ENCODE measurements at regions not wholly inside any gene's neighbourhood (a gene's known extent, or its start where the extent isn't known, plus 50 kb on each side); places are given as distances from the start of the nearest gene placed in this dataset.

GRCh38 chr6:105892577-105893262 is 193.4 kb upstream of the PRDM1 start:
- Histone ChIP-seq H3K4me1 (ENCODE audit: insufficient read depth, low read length) (peaks cover 15% of the 10 kb centered on the region), H3K9me3 (ENCODE audit: low read depth, low read length) (no peaks in the 10 kb centered on the region), H3K4me3 (ENCODE audit: low read length) (no peak overlapping the region), H3K27me3 (ENCODE audit: insufficient read depth, low read length) (no peaks in the 10 kb centered on the region)

GRCh38 chr6:105890521-105891244 is 195.5 kb upstream of the PRDM1 start:
- Histone ChIP-seq H3K4me3 (ENCODE audit: low read length) (no peak overlapping the region), H3K4me1 (ENCODE audit: insufficient read depth, low read length) (peaks cover 30% of the 10 kb centered on the region), H3K27me3 (ENCODE audit: insufficient read depth, low read length) (no peaks in the 10 kb centered on the region), H3K9me3 (ENCODE audit: low read depth, low read length) (no peaks in the 10 kb centered on the region)

- Histone ChIP-seq H3K9me3 (ENCODE audit: low read depth, low read length) (no peaks in the 10 kb centered on the region), H3K4me3 (ENCODE audit: low read length) (no peak overlapping the region), H3K4me1 (ENCODE audit: insufficient read depth, low read length) (peaks cover 33% of the 10 kb centered on the region), H3K27me3 (ENCODE audit: insufficient read depth, low read length) (no peaks in the 10 kb centered on the region)
These were observed 196.2 kb upstream of the PRDM1 start for GRCh38 chr6:105889902-105890301.

- Histone ChIP-seq H3K4me3 (ENCODE audit: low read length) (no peak overlapping the region), H3K27me3 (ENCODE audit: insufficient read depth, low read length) (no peaks in the 10 kb centered on the region), H3K4me1 (ENCODE audit: insufficient read depth, low read length) (peaks cover 31% of the 10 kb centered on the region), H3K9me3 (ENCODE audit: low read depth, low read length) (no peaks in the 10 kb centered on the region)
These were observed 199.2 kb upstream of the PRDM1 start for GRCh38 chr6:105886814-105887544.

GRCh38 chr6:105886066-105886813 is 199.9 kb upstream of the PRDM1 start:
- H3K27me3 ChIP-seq (ENCODE audit: insufficient read depth, low read length), result no peaks in the 10 kb centered on the region
- H3K4me3 ChIP-seq (ENCODE audit: low read length), result no peak overlapping the region
- H3K9me3 ChIP-seq (ENCODE audit: low read depth, low read length), result no peaks in the 10 kb centered on the region
- peaks cover 39% of the 10 kb centered on the region for H3K4me1 ChIP-seq (ENCODE audit: insufficient read depth, low read length)

- Histone ChIP-seq H3K4me1 (ENCODE audit: insufficient read depth, low read length) (peaks cover 51% of the 10 kb centered on the region), H3K4me3 (ENCODE audit: low read length) (no peak overlapping the region), H3K9me3 (ENCODE audit: low read depth, low read length) (no peaks in the 10 kb centered on the region), H3K27me3 (ENCODE audit: insufficient read depth, low read length) (no peaks in the 10 kb centered on the region)
These were observed 201.7 kb upstream of the PRDM1 start for GRCh38 chr6:105884426-105884825.

- H3K4me1 ChIP-seq (ENCODE audit: insufficient read depth, low read length), result peaks cover 55% of the 10 kb centered on the region
- H3K9me3 ChIP-seq (ENCODE audit: low read depth, low read length), result no peaks in the 10 kb centered on the region
- H3K4me3 ChIP-seq (ENCODE audit: low read length), result no peak overlapping the region
- no peaks in the 10 kb centered on the region for H3K27me3 ChIP-seq (ENCODE audit: insufficient read depth, low read length)
These were observed 202.1 kb upstream of the PRDM1 start for GRCh38 chr6:105884011-105884410.

- no peaks in the 10 kb centered on the region for H3K27me3 ChIP-seq (ENCODE audit: insufficient read depth, low read length)
- peaks cover 56% of the 10 kb centered on the region for H3K4me1 ChIP-seq (ENCODE audit: insufficient read depth, low read length)
- H3K9me3 ChIP-seq (ENCODE audit: low read depth, low read length), result no peaks in the 10 kb centered on the region
- no peak overlapping the region for H3K4me3 ChIP-seq (ENCODE audit: low read length)
These were observed 203.3 kb upstream of the PRDM1 start for GRCh38 chr6:105882828-105883227.

GRCh38 chr6:105882121-105882803 is 203.9 kb upstream of the PRDM1 start:
- Histone ChIP-seq H3K4me1 (ENCODE audit: insufficient read depth, low read length) (peaks cover 51% of the 10 kb centered on the region), H3K9me3 (ENCODE audit: low read depth, low read length) (no peaks in the 10 kb centered on the region)

GRCh38 chr6:105881608-105882007 is 204.5 kb upstream of the PRDM1 start:
- Histone ChIP-seq H3K9me3 (ENCODE audit: low read depth, low read length) (no peaks in the 10 kb centered on the region), H3K4me1 (ENCODE audit: insufficient read depth, low read length) (peaks cover 45% of the 10 kb centered on the region), H3K27me3 (ENCODE audit: insufficient read depth, low read length) (no peaks in the 10 kb centered on the region), H3K4me3 (ENCODE audit: low read length) (no peak overlapping the region)

More at GRCh38 chr6:105882121-105882803, 203.9 kb upstream of the PRDM1 start:
- Histone ChIP-seq H3K27me3 (ENCODE audit: insufficient read depth, low read length) (no peaks in the 10 kb centered on the region), H3K4me3 (ENCODE audit: low read length) (no peak overlapping the region)

- H3K4me3 ChIP-seq (ENCODE audit: low read length), result no peak overlapping the region
- no peaks in the 10 kb centered on the region for H3K9me3 ChIP-seq (ENCODE audit: low read depth, low read length)
- H3K4me1 ChIP-seq (ENCODE audit: insufficient read depth, low read length), result peaks cover 47% of the 10 kb centered on the region
- no peaks in the 10 kb centered on the region for H3K27me3 ChIP-seq (ENCODE audit: insufficient read depth, low read length)
These were observed 206.1 kb upstream of the PRDM1 start for GRCh38 chr6:105880030-105880492.

- Histone ChIP-seq H3K4me1 (ENCODE audit: insufficient read depth, low read length) (peaks cover 45% of the 10 kb centered on the region), H3K27me3 (ENCODE audit: insufficient read depth, low read length) (no peaks in the 10 kb centered on the region), H3K4me3 (ENCODE audit: low read length) (no peak overlapping the region), H3K9me3 (ENCODE audit: low read depth, low read length) (no peaks in the 10 kb centered on the region)
These were observed 207.0 kb upstream of the PRDM1 start for GRCh38 chr6:105879146-105879545.

GRCh38 chr6:105875974-105876640 is 210.0 kb upstream of the PRDM1 start:
- no peak overlapping the region for H3K4me3 ChIP-seq (ENCODE audit: low read length)
- peaks cover 35% of the 10 kb centered on the region for H3K4me1 ChIP-seq (ENCODE audit: insufficient read depth, low read length)
- no peaks in the 10 kb centered on the region for H3K9me3 ChIP-seq (ENCODE audit: low read depth, low read length)
- no peaks in the 10 kb centered on the region for H3K27me3 ChIP-seq (ENCODE audit: insufficient read depth, low read length)

Data from mononuclear cell (primary cell).